BJ (cell line): ENCODE measurements at regions not wholly inside any gene's neighbourhood (a gene's known extent, or its start where the extent isn't known, plus 50 kb on each side); places are given as distances from the start of the nearest gene placed in this dataset.

Experiments used
- CTCF ChIA-PET: fragments of 350-600 bp; formaldehyde crosslinking; extraction: SDS; loops from one replicate; lab custom pipeline; 2021; ENCODE audit warnings: antibody characterized with exemption, inconsistent platforms; lab: Yijun Ruan, JAX
- POLR2A ChIA-PET: fragments of 300-600 bp; sonication (Branson Sonifier 250); formaldehyde crosslinking; extraction: SDS; loops from one replicate; lab custom pipeline; 2021; ENCODE audit warnings: antibody characterized with exemption; lab: Charles Lee
- DNase-seq: peaks from one replicate; pipeline ENCODE4 v3.0.0-alpha.2; 2011; ENCODE audit warnings: low read depth
- H3K27me3 ChIP-seq: 2 replicates; pipeline ENCODE4 v1.6.0; 2011; ENCODE audit warnings: low read length; ENCODE audit not compliant: control insufficient read depth, insufficient read depth
- H3K36me3 ChIP-seq: 2 replicates; pipeline ENCODE4 v1.5.1; 2011; ENCODE audit warnings: low read length; ENCODE audit not compliant: control insufficient read depth, insufficient read depth
- H3K4me3 ChIP-seq: 2 replicates; pipeline ENCODE4 v1.5.1; 2011; ENCODE audit warnings: low read depth, mild to moderate bottlenecking, control low read depth, low read length
- TF ChIP-seq, protein P1 (sequence below): IDR thresholded peaks from 2 replicates; pipeline ENCODE4 v1.5.1; 2011; ENCODE audit warnings: low read depth, mild to moderate bottlenecking, control low read depth, inconsistent platforms, low read length, moderate library complexity; ENCODE audit not compliant: insufficient read depth

DNA sequence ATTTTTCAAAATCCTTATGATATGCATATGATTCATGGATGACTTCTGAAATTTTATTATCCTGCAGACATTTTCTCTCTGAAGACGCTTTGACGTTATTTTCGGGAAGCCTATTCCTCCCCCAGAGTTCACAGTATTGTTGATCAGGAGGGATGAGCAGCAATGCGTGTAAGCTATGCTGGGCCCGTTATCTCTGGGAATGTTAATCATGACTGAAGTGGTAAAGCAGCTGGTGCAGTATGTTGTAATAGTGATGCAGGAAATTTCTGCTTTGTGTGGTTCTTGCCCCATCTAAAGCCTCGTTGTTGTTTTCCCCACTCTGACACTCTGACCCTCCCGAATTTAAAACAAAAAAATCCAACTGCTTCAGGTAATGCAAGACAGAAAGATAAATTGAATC is 1797.8 kb upstream of the WWC1 start:
- Histone ChIP-seq H3K36me3 (no peaks in the 10 kb centered on the region), H3K4me3 (no peak overlapping the region), H3K27me3 (no peaks in the 10 kb centered on the region)
- POLR2A ChIA-PET = no interaction called here
- TF ChIP-seq, protein P1, sequence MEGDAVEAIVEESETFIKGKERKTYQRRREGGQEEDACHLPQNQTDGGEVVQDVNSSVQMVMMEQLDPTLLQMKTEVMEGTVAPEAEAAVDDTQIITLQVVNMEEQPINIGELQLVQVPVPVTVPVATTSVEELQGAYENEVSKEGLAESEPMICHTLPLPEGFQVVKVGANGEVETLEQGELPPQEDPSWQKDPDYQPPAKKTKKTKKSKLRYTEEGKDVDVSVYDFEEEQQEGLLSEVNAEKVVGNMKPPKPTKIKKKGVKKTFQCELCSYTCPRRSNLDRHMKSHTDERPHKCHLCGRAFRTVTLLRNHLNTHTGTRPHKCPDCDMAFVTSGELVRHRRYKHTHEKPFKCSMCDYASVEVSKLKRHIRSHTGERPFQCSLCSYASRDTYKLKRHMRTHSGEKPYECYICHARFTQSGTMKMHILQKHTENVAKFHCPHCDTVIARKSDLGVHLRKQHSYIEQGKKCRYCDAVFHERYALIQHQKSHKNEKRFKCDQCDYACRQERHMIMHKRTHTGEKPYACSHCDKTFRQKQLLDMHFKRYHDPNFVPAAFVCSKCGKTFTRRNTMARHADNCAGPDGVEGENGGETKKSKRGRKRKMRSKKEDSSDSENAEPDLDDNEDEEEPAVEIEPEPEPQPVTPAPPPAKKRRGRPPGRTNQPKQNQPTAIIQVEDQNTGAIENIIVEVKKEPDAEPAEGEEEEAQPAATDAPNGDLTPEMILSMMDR = no peak
- DNase-seq = no peak
- CTCF ChIA-PET = no interaction called here

DNA sequence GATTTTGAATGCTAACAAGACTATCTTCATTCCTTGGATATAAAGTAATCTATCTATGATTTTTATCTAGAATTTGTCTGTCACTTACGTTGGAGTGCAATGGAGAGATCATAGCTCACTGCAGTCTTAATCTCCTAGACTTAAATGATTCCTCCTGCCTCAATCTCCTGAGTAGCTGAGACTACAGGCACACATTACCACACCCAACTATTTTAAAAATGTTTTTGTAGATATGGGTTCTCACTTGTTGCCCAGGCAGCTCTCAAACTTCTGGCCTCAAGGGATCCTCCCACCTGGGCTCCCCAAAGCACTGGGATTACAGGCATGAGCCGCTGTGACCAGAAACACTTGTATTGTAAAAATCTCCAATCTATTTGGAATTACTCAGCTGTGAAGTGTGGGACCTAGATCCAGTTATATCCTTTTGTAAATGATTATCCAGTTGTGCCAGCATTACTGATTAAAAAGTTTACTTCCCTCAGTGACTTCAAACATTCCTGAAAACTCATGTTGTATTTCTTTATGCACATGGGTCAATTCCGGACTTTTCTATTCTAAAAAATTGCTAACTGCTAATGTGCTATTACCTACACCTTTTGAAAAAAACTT is 1793.8 kb upstream of the WWC1 start:
- H3K36me3 ChIP-seq = no peaks in the 10 kb centered on the region
- no peak for DNase-seq
- TF ChIP-seq, protein P1 = no peak
- no peak overlapping the region for H3K4me3 ChIP-seq
- CTCF ChIA-PET = no interaction called here
- POLR2A ChIA-PET = no interaction called here
- no peaks in the 10 kb centered on the region for H3K27me3 ChIP-seq

DNA sequence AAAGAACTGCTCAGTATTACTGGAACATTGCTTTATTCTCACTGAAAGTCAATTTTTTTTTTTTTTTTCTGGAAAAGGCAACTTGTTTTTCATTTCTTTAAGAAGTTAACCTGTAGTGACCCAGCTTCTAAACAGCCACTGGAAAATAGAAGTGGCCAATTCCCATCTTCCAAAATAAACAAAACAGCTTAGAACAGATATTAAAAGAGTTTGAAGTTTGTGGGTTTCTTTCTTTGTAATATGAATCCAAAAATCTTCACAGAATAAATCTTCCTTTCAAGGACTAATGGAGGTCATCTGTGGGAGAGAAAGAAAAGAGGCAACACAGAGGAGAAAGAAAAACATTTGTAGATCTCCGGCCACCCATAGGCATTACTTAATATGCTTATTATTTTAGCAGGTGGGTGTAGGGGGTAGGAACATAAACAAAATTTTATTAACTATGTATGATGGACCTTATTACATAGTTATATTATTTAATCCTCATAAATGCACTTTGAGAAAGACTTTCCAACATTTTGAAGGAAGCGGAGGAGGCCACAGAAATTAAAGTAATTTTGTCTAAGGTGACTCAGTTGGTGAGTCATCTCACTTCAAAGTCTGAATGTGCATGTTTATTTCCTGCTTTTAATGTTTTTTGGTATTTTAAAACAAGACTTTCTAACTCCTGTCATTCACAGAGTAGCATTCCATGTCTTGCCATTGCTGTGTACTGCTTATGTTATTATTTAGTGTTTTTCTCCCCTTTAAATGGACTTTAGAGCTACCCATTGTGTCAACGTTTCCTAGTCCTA is 1791.8 kb upstream of the WWC1 start:
- Histone ChIP-seq H3K4me3 (no peak overlapping the region), H3K36me3 (no peaks in the 10 kb centered on the region), H3K27me3 (no peaks in the 10 kb centered on the region)
- TF ChIP-seq, protein P1 = no peak
- no peak for DNase-seq
- CTCF ChIA-PET = no interaction called here
- POLR2A ChIA-PET = no interaction called here

DNA sequence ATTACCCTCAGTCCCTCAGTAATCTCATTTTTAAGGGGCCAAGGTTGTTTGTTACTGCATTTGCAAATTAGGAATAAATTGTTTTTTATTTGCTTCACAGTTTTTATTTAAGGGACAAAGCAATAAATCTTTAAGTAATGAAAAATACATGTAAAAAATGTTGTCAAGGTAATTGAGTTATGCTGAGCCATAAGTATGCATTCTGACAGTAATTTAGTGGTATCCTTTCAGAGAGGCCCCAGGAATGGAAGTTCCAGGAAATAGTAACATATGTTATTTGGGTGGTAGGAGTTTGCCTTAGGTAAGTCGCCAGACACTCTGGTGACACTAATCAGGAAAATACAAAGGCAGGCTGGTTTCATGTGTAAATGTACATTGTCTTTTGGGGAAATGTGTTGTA is 1787.9 kb upstream of the WWC1 start:
- POLR2A ChIA-PET = no interaction called here
- no peak for DNase-seq
- TF ChIP-seq, protein P1 = no peak
- H3K27me3 ChIP-seq = no peaks in the 10 kb centered on the region
- no peaks in the 10 kb centered on the region for H3K36me3 ChIP-seq
- CTCF ChIA-PET = no interaction called here
- H3K4me3 ChIP-seq = no peak overlapping the region

DNA sequence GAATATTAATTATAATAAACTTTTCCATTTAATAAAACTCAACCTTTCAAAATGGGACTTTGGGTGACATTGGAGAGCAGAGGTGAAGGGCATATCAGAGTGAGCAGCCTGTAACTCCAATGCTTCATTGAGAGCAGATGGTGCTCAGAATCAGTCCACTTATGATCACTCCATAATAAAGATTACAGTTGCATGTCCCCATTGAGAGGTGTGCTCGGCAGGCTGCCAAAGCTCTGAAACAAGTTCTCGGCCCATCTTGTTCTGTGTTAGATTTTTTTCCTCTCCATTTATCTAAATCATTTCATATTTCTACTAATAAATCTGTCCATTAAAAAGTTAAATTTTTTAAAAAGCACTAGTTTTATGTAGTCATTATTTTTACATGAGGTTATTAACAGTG is 1786.4 kb upstream of the WWC1 start:
- POLR2A ChIA-PET = no interaction called here

More for the DNA sequence above, 1786.4 kb upstream of the WWC1 start:
- no peak for DNase-seq
- no peak overlapping the region for H3K4me3 ChIP-seq
- TF ChIP-seq, protein P1 = no peak
- H3K36me3 ChIP-seq = no peaks in the 10 kb centered on the region
- CTCF ChIA-PET = no interaction called here
- no peaks in the 10 kb centered on the region for H3K27me3 ChIP-seq
